ENCODE measurements at regions not wholly inside any gene's neighbourhood (a gene's known extent, or its start where the extent isn't known, plus 50 kb on each side); places are given as distances from the start of the nearest gene placed in this dataset.

- peak; percentile 3 for DNase-seq (ENCODE audit: low spot score)
Observed at GRCh38 chr11:79570104-79570503, 129.3 kb upstream of the TENM4 start.

DNA sequence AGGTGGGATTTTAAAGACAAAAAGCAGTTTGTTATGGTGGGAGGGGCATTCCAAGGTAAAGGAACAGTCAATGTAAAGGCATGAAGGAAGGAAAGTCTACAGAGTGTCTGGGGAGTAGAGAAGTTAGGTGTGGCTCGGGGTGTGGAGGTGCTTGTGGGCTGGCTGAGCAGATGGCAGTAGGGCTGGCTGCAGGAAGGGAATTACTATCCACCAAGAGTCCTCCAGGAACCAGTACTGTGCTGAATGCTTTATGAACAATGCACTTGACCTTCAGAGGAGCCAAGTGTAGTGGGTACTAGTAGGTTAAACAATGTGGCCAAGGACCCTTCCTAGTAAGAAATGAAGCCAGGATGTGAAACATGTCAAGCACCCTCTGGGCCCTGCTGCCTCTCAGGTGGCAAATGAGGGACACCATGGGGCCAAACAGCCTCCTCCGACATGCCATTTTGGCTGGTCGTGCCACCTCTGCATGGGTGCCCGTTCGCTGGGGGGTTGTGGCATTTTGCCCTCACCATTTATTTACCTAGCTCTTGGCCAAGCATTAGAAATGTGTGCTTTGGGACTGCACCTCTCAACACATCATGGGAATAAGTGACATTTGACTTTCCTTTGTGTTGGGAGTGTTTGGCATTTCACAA, 123.6 kb upstream of the TENM4 start:
- no peak for DNase-seq (ENCODE audit: low spot score)

GRCh38 chr11:79561496-79561895, 120.7 kb upstream of the TENM4 start:
- DNase-seq (ENCODE audit: low spot score): no peak

- DNase-seq (ENCODE audit: low spot score): no peak
Observed at GRCh38 chr11:79550809-79551208, 110.0 kb upstream of the TENM4 start.

- DNase-seq (ENCODE audit: low spot score): no peak
Observed at GRCh38 chr11:79547256-79547655, 106.4 kb upstream of the TENM4 start.

DNA sequence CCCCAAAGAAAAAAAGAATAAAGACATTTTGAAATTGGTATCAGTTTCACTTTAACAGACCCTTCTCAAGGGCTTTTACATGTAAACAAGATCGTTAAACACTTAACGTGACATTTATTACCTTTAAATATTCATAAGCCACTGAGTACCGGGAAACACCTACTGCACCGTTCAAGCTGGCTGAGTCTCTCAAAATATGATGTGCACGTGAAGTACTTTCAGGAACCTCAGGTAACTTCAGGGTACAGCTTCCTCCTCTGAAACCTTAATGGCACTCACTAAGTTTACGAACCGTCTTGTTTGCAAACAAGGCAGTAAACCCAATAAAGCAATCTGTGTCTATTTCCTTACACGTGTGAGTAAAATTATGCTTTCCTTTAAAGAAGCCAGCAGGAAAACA, 105.5 kb upstream of the TENM4 start:
- no peak for DNase-seq (ENCODE audit: low spot score)

DNA sequence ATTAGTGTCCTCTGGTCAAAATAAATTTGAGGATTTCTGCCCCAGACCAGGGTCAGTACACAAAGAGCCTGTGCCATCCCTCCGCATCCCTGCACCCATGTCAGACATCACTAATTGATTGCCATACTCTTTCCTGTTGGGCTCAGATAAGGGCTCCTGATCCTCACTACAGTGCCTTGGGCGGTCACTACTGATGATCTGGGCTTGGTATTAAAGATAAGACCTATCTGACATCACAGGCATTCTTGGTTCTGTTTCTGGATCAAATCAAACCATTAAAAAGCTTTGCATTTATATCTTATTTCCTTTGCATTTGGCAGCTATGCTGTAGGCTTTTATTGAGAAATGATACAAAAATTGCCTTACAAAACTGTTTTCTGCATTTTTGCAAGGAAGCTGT, 103.5 kb upstream of the TENM4 start:
- DNase-seq (ENCODE audit: low spot score): no peak

GRCh38 chr11:79543101-79543500, 102.3 kb upstream of the TENM4 start:
- DNase-seq (ENCODE audit: low spot score): no peak

- no peak for DNase-seq (ENCODE audit: low spot score)
Observed at GRCh38 chr11:79541466-79541865, 100.6 kb upstream of the TENM4 start.

DNA sequence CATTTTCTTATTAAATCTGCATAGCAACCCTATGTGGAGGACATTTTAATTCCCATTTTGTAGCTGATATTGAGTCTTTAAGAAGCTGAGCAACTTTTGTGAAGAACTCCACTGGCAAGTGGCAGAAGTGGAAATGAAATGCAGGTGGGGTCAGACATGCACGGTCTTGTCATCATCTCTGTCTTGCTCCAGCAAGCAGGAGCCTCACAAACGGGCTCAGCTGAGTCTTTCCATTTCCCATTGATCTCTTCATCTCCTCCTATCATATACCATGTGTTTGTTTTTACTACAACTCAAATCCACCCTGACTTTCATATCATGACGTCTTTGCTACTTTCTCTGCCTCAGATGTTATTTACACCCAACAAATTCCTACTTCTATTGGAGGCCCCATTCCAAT, 97.9 kb upstream of the TENM4 start:
- no peak for DNase-seq (ENCODE audit: low spot score)

GRCh38 chr11:79536155-79536917, 95.5 kb upstream of the TENM4 start:
- DNase-seq (ENCODE audit: low spot score): no peak

- no peak for DNase-seq (ENCODE audit: low spot score)
Observed at GRCh38 chr11:79535606-79536005, 94.8 kb upstream of the TENM4 start.

DNA sequence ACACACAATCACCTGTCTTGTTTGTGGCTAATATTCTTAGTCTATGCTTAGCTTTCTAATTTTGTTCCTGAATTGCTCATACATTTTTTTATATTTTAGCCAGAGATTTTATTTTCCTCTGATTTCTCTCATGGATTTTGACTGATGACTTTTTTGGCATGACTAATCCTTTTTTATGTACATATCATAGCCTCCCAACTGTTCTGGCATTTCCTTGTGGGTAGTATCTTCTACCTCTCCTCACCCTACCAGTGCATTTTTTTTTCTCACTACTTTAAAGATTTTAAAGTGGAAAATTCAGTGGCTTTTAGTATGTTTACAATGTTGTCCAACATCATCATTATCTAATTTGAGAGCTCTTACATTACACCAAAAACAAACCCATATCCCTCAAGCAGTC, 84.4 kb upstream of the TENM4 start:
- DNase-seq (ENCODE audit: low spot score): no peak

- DNase-seq (ENCODE audit: low spot score): no peak
Observed at GRCh38 chr11:79522626-79523025, 81.8 kb upstream of the TENM4 start.

GRCh38 chr11:79520086-79520485, 79.3 kb upstream of the TENM4 start:
- no peak for DNase-seq (ENCODE audit: low spot score)

DNA sequence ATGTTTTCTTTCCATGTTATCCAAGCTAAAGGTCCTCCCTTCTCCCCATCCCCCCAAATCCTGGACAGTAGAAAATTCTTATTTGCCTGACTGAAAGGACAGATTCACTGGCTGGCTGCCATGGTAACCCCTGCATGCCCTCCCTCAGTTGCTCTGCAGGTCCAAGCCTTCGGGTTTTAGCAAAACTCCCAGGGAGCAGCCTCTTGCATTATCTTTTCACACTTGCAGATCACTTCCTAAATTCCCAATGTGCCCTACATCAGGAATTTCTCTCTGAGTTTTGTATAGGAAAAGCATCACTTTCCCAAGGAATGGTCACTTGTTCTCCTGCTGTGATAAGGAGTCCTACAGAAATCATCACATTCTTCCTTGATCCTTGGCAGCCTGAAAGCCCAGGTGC, 75.0 kb upstream of the TENM4 start:
- no peak for DNase-seq (ENCODE audit: low spot score)

DNA sequence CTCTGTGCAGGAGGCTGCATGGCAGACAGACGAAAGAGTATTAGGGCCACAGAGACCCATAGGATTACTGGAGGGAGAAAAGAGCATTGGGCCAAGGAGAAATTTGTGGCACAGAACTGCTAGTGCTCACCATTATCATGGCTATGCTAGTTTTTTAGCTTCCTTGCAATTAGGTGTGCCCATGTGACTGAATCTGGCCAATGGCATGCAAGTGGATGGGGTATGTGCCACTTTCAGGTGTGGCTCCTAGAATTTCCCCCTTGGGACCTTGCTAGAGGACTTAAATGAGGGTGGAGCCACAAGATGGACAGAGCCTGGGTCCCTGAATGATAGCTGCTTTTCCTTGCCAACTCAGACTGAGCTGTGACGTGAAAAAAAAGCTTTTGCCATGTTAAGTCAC, 73.9 kb upstream of the TENM4 start:
- no peak for DNase-seq (ENCODE audit: low spot score)

GRCh38 chr11:79514290-79514689, 73.5 kb upstream of the TENM4 start:
- DNase-seq (ENCODE audit: low spot score): no peak

- no peak for DNase-seq (ENCODE audit: low spot score)
Observed at GRCh38 chr11:79512706-79513469, 72.1 kb upstream of the TENM4 start.

DNA sequence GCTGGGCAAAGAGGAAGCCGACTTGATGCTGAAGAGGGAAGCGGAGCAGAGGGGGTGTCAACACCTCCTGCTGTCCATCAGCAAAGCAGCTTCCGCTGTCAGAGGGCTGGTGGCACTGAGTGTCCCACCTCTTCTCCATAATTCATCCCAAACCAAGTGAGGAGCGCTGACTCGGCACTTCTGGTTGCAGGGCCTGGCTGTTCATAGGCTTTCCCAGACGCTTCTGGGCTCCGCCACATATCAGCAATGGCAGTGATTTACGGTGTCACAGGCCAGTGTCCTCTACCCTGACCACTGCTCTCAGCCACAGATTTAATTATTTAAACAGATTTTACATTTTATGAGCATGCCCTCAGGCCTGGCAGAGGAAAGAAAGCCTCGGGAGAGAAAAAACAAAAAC, 70.1 kb upstream of the TENM4 start:
- no peak for DNase-seq (ENCODE audit: low spot score)

DNA sequence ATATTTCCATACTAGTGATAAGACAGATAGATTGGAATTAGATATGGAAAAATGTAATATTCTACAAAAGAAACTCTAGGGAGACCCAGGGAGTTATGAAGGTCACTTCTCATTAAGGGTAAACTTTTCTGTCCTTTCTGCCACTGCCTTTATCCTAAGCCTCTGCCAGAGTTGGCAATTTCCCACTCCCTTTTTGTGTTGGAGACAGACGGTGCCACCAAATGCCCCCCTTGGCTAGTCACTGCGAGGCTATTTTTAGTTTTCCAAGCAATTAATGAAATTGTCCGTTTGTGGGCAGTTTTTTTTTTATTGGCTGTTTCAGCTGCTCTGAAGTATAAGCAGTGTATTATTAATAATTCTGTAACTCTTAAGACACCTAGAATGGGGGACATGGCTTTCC, 67.6 kb upstream of the TENM4 start:
- peak; percentile 29 for DNase-seq (ENCODE audit: low spot score)

- no peak for DNase-seq (ENCODE audit: low spot score)
Observed at GRCh38 chr11:79507706-79508105, 66.9 kb upstream of the TENM4 start.

DNA sequence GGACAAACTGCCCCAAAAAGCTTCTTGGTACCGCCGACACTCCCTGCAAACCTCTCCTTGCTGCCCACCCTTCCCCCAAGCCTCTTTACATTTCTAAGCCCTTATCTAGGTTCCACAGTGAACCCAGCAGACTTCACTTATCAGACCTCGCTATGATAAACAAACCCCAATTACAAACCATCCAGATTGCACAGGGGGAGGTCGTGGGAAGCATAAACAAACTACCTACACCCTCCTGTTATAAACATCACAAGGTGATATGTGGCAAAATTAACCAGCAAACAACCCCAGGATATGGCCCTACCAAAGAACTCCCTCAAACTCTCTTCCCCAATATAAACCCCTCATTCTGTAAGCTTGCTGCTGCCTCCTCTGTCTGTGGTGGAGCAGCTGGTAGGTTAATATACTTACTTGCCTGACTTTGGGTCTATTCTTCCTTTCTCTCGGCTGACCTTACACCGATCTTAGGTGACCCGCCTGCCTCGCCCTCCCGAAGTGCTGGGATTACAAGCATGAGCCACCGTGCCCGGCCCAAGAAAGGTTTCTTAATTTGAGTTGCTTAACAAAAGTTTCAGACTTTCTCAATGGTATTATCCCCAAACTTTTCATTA, 66.0 kb upstream of the TENM4 start:
- no peak for DNase-seq (ENCODE audit: low spot score)
